GM19351 (cell line): ENCODE measurements at regions not wholly inside any gene's neighbourhood (a gene's known extent, or its start where the extent isn't known, plus 50 kb on each side); places are given as distances from the start of the nearest gene placed in this dataset.
A peak's percentile ranks its signal among the peaks of the same experiment; 100 is the strongest.

Experiments
- ATAC-seq: cut with Tn5 transposase; IDR thresholded peaks from one replicate; pipeline ENCODE4 v1.9.1; 2021; ENCODE audit warnings: mild to moderate bottlenecking, moderate library complexity; ENCODE audit not compliant: unreplicated experiment

GRCh38 chr11:20311444-20311843, 52.1 kb upstream of the HTATIP2 start:
- no peak for ATAC-seq

GRCh38 chr11:20310596-20311394, 52.7 kb upstream of the HTATIP2 start:
- no peak for ATAC-seq

DNA sequence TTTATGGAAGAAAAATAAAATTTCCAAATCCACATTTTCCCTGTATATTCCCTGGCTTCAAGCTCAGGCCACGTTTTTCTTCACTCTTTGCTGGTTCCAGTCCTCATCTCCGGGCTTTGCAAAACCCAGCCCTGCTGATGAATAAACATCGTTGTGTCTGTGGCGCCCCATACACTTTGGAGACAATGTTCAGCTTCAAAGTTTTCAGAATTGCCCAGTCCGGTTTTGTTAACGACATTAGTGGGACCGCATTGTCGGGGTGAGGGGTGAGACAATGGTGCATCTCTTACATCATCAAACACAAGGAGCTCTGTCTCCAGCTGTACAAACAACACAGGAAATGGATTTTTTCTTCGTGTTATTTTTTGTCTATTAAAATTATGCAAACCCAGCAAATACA, 53.4 kb upstream of the HTATIP2 start:
- no peak for ATAC-seq

DNA sequence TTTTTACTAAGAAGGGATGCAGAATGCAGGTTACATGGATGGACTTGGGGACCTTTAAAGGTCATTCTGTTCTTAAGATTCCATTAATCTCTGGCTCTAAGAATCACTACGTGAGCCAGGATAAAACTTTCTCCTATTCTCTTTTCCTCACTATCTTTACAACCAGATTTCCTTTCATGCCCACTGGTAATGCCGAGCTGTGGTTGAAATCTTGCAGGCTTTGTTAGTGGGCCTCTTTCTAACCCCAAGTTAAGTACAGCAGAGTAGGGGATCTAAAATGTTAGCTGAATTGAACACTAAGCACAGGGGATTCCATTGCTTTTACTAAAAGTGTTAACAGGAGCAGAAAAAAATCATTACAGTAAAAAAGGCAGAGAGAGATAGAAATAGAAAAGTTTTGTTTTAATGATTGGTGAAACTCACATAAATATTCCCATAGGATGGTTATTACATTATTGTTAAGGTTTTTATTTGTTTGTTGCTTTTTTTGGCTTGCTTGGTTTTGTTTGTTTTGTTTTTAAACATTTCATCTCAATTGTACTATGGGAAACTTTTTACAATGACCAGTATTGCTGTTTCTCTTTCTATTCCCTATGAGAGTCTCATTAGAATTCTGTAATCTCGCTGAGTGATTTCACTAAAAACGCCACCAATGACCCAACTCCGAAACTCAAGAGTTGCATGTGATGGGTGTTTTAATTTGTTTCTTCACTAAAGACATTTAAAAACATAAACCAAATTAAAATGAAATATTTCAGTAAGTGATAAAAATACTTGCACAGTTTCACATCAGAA, 54.1 kb upstream of the HTATIP2 start:
- no peak for ATAC-seq

DNA sequence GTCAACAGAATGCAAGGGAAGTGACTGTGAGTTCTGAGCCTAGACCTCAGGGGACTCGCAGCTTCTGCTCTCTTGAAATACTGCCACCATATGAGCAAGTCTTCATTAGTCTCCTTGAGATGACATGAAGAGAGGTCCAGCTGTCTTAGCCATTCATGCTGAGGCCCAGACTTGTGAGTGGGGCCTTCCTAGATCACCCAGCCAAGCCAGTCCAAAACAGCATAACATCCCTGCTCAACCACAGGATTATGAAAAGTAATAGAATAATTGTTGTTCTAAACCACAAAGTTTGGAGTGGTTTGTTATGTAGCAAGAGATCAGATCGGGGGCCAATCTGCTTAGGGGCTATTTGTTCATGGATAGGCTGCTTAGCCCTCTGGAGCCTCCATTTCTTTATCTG, 54.9 kb upstream of the HTATIP2 start:
- no peak for ATAC-seq

DNA sequence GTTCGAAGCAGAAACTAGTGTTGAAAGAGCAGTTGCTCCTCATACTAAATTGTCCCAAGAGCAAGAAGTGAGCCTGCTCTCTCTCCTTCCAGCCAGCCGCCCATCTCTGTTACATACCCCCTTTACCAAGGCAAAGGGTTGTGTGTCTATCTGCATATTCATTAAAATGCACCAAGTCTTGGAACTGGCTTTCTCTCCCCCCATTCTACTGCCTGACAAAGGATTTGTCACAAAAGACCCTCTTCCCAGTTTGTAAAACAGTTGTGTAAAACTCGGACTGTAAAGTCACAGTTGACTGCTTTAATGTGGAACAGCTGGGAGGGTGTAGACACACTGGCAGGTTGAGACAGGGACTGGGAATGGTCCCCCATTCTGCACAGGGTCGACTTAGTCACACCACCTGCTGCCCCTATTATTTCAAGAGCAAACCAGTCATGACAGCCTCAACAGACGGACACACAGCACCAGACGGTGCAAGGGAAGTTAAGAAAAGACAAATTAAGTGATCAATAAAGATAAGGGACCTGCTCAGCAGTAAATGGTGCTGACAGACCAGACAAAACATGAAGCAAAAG, 60.0 kb upstream of the HTATIP2 start:
- ATAC-seq, result no peak

DNA sequence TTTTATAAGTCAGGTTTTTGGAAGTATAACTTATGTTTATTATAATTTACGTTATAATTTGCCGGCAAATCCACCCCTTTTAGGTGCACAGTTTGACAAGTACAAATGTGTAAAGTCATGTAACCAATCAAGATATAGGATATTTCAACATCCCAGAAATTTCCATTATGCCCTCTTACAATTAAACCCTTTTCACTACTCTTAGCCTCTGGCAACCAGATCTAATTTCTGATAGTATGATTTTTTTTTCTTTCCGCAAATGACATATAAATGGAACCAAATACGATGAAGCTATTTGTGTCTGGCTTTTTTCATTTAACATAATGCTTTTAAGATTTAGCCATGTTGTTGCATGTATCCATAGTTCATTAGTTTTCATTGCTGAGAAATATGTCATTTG, 69.5 kb upstream of the HTATIP2 start:
- ATAC-seq, result no peak

DNA sequence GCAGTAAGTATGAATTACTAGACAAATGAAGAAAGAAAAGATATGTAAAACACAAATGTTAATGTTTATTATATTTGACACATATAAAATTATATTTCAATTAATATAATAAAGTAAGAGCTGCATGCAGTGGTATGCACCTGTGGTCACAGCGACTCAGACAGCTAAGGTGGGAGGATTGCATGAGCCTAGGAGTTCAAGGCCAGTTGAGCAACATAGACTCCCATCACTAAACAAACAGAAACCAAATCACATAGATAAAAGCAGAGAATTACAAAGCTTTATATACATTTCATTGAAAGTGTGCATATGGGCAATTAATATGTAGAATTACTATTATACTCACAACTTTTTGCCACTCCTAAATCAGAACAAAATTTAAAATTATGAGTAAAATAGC, 70.0 kb upstream of the HTATIP2 start:
- ATAC-seq, result no peak

DNA sequence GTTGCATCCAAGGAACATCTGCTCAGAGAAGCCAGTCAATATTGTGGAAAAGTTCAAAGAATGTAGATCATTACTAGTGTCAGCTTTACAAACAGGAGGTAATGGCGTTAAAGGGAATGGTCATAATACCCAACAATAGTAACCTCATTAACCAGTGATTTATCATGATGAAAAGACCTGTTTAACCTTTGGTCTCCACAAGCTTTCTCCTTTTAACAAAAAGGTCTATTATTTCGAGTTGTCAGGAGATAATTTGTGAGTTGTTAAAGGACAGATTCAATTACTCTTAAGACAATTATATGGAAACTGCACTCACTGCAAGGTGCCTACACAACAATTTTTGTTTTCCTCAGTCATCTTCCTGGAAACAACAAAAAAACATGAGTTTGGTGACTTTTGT, 73.8 kb upstream of the HTATIP2 start:
- ATAC-seq, result no peak

DNA sequence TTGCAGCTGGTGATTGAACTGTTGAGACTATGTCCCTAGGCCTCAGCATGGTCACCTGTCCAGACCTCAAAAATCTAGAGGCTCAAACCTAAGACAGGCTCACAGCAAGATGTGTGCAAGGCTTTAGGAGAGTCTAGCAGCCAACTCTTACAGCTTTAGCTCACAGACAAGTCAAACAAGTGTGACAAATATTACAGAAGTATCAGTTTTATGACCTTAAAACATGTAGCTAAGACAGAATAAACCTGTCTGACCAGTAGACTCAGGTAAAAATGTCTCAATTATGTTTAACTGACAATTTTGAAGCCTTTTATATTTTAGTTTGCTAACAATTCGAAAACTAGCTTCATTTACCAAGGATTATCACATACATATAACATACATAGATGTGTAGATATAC, 80.0 kb upstream of the HTATIP2 start:
- no peak for ATAC-seq

- peak; percentile 63 for ATAC-seq
Measured at GRCh38 chr11:20278727-20279126, 84.8 kb upstream of the HTATIP2 start.

DNA sequence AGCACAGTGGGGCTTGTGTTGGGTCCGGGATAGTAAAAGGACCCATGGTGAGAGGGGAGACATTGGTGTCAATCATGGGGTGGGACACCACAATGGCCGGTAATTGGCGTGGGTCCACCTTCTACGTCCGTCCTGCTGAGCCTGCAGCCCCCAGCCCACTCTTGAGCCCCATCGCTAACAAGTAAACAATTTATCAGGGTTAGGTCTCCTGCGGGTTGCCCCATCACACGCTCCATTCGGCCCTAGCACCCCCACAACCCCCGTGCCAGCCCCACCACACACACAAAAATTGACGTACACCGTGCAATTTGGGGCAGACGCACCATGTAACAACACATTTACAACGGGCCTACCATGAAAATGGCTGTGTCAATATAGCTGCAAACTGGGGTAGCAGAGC, 86.5 kb upstream of the HTATIP2 start:
- ATAC-seq, result no peak

DNA sequence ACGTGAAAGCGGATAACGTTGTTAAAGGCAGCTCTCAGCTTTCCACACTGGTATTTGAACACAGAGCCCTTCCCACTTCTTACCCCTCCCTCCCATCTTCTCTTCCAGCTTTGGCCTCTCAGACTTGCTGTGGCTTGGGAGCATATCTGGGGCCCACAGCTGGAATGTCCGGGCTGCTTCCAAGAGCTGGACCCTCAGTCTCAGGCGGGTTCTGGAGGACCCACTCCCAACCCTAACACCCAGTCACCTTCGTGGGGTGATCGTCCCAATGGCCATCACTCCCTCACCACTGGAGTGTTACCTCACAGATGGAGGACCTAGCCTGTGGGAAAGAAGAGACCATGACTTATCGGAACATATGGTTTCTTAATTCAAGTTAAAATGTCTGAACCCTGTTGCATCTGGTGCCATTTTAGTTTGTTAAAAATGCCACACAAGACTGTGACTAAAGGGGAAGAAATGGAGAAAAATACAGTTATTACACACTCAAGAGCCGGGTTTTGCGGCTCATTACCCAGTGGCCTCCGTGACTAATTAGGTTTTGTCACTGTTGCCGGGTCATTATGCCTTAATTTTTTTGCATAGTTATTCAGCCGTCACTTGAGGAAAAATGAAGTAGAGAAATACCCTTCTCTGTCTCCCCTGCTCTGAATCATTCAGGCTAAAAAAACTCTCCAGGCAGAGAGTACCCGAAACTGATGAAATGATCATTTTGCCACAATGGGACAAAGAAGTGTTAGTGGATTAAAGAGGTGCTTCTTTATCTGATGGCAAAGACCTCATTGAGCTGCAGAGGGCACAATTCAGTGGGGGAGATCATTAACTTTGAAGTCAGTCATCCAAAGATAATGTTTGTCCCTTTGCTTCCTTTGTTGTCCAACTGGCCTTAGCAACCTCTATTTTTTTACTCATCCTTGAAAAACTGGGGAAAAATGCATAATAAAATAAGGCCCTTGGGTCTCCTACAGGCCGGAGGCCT, 87.2 kb upstream of the HTATIP2 start:
- ATAC-seq, result no peak

DNA sequence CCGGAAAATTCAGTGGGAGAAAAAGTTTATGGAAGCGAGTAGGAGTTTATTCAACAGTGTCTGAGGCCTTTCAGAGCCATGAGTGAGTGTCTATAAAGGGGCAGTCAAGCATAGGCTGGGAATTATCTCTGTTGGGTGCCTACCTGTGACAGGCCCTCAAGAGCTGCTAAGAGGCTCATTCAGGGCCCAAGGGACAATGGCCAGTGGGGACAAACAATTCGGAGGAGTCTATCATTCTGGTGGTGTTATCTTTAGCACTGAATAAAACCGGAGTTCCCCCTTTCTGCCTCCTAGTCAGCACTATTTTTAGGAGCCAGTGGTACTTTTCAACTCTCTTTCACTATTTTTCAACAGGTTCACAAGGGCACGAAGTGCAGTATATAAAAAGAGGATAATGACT, 89.5 kb upstream of the HTATIP2 start:
- peak; percentile 41 for ATAC-seq

DNA sequence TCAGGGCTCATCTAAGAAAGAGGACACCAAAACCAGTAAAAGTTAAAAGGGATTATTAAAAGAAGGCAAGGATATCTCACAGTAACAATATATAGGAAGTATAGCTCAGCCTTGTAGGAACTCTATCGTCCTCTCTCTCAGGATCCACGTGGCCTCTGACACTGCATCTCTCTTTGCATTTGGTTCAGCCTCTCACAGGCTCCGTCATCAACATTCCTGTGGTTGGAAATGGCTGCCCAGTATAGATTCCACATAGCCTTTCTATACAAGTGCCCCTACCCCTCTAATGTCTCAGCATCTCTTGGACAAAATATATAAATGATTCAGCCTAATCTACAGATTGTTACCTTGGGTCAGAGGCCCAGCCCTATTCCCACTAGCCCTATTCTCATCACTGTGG, 101.3 kb upstream of the DBX1 start:
- ATAC-seq, result no peak

DNA sequence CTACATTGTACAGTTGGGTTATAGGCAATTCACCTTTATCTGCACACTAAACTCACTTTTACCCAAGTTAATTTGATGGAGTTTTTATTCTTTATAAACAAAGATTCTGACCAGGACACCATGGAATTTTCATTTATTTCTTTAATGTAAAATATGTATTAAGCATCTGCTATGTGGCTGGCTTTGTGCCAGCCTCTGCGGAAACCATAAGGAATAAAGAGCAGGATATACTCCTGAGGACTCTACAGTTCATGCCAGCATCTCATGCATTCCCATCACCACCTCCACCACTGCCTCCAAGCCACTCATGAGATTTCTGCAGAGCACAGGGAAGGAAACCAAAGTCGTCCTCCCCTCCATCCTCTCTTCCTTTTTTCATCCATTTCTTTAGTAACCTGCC, 100.0 kb upstream of the DBX1 start:
- no peak for ATAC-seq

DNA sequence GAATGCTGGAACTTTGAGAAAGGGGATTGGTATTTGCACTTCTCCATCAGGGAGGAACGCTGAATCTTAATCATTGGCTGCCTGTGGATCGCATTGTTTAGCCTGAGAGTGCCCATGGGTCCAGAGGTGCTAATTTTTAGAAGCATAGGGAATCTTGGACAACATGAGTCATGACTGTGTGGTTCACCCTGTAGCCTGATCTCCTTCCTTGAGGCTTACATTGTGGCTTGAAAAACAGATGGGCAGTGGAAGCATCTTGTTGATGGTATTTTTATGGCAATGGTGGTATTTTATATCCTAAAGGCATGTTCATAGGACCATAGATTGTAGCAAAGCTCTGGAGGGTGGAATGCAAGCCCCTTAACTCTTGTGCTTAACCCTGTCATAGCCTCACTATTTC, 99.2 kb upstream of the DBX1 start:
- ATAC-seq, result no peak

- ATAC-seq, result no peak
Measured at GRCh38 chr11:20258376-20258895, 98.2 kb upstream of the DBX1 start.

DNA sequence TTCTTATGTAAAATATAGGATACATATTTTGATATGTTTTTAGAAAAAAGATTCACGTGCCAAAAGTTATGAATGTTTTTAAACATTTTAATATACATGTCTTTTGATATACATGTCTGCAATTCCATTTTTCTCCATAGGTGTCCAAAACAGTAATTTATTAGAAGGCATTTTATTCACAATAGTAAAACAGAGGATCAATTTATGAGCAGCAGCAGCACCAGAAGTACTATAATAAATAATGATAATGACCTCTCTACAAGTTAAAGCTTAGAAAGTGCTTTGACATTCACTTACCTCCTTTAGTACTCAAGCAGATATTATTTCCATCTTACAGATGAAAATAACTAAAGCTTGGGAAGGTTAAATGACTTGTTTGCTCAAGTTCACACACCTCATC, 96.7 kb upstream of the DBX1 start:
- no peak for ATAC-seq

GRCh38 chr11:20253796-20254195, 93.5 kb upstream of the DBX1 start:
- ATAC-seq, result no peak

DNA sequence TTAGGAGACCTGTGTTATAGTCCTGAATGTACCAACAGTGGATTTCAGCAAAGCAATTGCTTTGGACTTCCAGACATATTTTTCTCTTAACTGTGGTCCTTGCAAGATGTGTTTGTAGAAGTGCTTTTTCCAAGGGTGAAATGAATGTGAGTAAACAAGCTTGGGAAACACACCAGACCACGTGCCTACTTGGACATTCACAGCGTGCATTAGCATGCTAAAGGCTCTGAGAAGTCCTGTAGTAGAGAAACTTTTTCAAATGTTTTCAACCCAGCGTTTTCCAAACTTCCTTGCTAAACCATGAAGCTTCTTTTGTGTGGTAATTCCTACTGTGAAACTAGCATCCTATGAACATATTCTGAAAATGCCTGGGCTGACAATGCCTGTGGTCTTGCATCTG, 91.2 kb upstream of the DBX1 start:
- no peak for ATAC-seq
